ENCODE measurements at regions not wholly inside any gene's neighbourhood (a gene's known extent, or its start where the extent isn't known, plus 50 kb on each side); places are given as distances from the start of the nearest gene placed in this dataset.
A peak's percentile ranks its signal among the peaks of the same experiment; 100 is the strongest.

DNA sequence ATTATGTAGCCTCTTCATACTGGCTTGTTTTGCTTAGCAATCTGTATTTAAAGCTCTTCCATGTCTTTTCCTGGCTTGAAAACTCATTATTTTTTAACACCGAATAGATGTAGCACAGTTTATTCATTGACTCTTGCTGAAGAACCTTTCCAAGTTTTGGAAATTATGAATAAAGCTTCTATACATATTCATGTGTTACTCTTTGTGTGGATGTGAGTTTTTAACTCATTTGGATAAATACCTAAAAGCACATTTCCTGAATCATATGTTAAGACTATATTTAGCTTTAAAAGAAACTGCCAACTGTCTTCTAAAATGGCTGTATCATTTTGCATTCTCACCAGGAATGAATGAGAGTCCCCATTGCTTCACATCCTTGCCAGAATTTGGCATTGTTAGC, 2061.7 kb upstream of the AGA start:
- DNase-seq, result no peak

DNA sequence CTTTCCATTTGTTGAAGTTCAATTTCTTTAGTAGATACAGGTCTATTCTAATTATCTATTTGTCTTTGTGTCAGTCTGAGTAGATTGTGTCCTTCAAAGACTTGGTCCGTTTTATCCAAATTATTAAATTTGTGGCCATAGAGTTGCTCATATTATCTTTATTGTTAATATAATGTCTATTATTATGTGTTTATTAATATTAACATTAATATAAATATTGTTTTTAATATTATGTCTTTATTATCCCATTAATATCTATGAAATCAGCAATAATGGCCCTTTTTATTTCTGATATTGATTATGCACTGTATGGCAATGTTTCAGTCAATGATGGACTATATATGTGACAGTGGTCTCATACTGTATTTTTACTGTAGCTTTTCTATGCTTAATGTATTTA, 2067.3 kb upstream of the AGA start:
- no peak for DNase-seq

DNA sequence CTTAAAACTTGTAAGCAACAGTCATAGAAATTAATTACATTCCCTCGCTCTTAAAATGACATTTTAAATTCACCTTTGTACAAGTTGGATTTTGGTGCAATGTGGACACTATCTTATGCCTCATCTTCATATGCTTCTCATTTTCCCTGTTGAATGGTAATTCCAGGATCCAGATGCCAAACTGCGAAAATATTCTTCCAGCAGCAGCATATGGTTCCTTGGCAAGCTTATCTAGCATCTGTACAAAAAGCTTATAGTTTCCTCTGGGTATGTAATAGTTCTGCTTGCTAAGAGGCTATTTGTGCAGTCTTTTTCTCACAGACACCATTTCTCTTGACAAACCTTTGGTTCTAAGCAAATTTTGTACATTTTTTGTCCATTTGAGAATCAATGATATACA, 2079.7 kb upstream of the AGA start:
- DNase-seq, result no peak

DNA sequence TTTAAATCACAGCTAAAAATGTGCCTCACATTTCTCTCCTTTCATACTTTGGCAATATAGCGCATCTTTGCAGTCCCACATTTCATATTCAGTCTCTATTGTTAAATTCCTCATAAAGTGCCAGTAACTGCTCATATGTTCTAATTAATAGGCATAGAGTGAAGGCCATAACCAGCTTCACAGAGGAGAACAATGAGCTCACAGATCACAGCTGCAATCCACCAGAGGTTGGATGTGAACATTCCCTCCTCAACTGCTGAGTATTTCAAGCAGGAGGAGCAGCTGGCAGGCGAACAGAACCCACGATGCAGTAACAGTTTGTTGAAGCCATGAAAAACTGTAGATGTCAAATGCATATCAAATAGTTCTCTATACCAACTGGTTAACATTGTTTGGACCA, 2088.7 kb upstream of the AGA start:
- no peak for DNase-seq

DNA sequence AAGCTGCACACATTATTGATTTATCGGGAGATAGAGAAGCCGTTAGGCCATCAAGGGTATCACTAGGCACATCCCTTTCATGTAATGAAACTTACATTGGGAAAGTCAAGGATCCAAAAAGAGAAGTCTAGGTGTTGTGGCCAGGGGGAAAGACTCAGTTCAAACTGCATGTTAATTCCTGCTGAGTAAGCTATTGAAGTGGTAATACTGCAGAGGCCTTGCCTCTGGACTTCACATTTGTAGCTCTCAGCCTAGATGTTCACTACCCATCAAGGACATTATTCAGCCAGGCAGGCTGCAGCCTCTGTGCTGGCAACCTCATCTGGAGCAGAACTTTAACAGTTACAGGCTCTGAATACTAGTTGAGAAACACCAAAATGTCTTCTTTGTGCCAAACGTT, 2094.5 kb upstream of the AGA start:
- no peak for DNase-seq

DNA sequence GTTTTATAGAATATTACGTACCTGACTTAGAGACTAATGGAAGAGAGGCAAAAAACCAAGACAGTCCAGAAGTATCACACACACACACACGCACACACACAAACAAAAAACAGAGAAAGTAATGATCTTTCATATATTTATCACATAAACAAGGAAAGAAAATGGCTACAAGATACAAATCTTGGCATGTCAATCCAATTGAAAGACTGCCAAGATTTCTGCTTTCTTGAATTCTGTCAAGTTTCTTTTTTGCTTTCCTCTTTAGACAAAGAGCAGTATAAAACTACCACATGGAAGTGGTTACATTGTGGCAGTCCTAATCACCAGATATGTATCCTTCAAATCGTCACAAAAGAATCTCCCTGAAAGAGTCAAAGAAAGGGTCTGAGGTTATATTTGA, 2097.4 kb upstream of the AGA start:
- no peak for DNase-seq

DNA sequence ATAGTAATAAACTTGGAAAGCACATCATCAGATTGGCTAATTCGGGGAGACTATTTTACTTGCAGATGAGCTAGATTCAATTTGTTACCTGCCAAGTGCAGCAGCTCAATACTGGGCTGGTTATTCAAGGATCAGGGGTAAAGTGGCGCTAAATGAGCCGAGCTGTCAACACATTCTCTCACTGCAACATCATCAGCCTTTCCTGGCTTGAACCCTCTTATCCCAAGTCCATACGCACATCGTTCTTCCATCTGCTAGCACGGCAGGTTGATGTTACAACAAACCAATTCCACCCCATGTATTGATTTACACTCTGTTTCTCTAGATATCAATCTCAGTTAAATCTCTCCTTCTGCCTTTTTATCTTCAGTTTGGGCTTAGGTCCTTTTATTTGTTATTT, 2101.5 kb upstream of the AGA start:
- no peak for DNase-seq

DNA sequence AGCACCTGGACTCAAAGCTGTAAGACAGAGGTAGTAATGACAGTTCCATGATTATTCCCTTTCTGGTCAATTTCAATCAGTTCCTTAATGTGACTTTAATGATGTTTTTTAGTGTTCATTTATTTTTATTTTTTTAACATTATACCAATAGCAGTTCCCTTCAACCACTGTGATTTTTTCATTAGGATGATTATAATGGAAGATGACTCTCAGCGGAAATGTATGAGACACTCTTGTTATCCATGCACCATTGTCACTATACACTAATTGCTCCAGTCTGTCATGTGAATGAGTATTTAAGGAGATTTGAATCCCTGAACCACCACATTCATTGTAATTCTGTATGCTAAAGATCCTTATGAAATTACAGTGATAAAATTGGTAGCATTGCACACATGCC, 2102.3 kb upstream of the AGA start:
- no peak for DNase-seq

DNA sequence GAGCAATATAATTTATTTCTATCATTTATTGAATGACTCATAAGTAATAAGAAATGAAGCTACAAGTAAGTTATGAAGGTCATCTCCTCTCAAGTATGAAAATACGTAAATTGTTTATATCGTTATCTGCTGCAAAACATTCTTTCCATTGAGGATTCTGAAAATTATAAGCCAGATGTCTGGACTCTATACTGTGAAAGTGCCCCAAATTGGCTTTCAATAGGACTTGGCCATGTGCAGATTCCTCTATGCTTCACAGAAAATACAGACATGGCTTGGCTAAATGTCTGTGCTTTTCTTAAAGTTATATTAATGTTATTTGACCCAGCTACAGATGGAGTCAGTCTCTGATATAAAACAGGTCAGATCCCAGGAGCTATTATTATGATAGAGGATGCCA, 2109.9 kb upstream of the AGA start:
- no peak for DNase-seq

DNA sequence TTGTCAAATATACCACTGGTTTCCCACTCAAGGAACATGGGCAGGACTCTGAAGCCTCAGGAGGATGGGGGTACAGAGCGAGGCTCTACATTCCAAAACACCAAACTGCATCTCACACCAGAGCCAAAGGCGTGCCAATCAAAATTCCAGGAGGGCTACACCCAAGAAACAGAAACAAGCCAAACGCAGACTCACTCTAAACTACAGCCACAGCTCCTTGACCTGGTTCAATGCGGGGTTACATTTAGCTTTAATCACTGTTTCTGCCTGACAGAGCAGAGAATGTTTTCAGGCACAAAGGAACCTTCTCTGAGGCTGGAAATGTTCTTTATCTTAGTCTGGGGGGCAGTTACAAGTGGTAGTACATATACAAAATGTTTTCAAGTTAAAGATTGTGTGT, 2121.5 kb upstream of the AGA start:
- no peak for DNase-seq

DNA sequence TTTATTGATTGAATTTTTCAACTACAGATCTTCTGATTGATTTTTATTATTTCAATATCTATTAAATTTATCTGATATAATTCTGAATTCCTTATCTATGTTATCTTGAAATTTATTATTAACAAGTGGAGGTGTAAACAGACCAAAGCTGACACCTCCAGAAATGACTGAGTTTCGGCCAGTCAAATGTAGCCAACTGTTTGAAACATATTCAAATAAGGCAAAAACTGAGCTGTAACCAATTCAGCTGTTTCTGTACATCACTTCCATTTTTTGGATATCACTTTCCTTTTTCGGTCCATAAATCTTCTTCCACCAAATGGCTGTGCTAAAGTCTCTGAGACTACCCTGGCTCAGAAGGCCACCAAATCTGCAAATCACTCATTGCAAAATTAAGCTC, 2127.3 kb upstream of the AGA start:
- DNase-seq, result no peak

DNA sequence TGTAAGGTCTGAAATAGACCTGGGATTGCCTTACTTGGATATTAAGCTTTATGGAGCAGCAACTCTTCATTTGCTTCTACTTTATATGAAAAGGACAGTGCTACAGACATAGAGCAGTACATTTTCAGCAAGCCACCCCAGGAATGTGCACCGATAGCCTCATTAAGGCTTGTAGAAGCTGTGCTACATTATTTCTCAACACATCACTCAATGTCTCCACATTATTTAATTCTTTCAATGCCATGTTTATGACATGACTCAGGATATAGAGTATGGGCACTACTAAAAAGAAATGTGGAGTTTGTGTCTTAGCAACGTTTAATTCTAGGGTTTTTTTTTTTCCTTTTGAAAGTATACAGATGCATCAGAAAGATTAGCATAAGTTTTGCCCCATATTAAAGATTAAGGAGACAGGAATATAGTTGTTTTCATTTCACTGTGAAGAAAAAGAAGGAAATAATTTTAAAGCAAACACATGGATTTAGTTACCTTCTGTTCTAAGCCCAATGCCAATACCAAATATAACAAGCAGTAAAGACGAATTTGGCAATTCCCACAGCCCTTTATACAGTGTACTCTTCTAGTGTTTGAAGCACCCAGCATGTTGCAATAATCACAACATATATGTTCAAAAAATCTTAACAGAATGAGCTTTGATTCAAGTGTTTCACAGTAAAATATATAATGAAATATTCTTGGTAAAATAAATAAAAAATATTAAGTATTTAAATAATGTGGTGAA, 2140.1 kb upstream of the AGA start:
- DNase-seq, result no peak

DNA sequence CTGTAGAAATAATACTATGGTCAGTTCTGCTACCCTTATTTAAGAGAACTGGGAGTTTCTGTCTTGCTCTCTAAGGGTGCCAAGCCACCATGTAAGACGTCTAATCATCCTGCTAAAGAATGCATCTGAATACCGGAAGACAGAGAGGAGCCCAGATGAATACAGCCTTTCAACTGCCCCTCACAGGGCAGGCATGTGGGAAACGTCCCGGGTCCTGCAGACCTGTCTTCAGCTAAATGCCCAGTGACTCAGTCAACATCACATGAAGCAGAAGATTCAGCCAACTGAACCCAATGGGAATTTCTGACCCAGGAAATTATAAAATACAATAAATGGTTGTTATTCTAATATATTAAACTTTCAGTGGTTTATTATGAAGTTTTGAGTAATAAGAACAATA, 2141.0 kb upstream of the AGA start:
- no peak for DNase-seq

DNA sequence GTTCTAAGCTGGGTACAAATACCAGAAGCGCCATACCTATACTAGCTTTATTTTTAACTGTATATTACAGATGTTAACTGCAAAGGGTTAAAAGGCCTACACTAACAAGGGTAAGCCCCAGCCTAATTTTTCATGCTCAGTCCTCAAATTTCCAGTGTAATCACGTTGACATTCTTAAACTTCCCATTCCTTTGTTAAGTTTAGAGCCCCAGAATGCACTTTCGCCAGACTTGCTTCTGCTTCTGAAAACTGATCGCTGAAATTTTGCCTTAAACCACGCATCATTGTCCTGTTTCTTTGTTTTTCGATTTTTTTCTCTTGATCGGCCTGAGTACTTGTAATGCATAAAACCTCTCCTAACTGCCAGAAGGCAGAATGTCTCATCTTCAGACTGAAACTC, 2141.9 kb upstream of the AGA start:
- DNase-seq, result no peak

DNA sequence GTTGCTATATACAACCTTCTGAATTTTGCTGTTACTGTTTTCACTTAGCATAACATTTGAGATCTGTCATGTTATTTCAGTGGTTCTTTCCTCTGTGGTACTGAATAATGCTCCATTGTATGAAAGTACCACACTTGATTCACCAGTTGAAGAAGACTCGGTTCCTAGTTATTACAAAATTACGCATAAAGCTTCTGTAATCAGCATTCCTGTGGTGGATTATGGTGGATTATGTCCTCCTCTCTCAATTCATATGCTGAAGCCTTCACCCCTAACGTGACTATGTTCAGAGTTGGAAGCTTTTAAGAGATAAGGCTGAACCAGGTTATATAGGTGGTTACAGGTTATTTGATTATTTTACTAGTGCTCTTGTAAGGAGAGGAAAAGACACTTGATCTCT, 2143.5 kb upstream of the AGA start:
- no peak for DNase-seq

DNA sequence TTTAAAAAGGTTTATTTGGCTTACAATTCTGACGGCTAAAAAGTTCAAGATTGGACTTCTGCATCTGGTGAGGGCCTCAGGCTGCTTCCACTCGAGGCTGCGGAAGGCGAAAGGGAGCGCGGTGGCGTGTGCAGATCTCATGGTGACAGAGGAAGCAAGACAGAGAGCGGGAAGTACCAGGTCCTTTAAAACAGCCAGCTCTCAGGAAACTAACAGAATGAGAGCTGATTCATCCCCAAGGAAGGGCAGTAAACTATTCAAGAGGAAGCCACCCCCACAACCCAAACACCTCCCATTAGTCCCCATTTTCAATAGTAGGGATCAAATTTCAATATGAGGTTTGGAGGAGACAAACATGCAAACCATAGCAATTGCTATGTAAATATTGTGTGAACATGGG, 2144.2 kb upstream of the AGA start:
- DNase-seq, result no peak

DNA sequence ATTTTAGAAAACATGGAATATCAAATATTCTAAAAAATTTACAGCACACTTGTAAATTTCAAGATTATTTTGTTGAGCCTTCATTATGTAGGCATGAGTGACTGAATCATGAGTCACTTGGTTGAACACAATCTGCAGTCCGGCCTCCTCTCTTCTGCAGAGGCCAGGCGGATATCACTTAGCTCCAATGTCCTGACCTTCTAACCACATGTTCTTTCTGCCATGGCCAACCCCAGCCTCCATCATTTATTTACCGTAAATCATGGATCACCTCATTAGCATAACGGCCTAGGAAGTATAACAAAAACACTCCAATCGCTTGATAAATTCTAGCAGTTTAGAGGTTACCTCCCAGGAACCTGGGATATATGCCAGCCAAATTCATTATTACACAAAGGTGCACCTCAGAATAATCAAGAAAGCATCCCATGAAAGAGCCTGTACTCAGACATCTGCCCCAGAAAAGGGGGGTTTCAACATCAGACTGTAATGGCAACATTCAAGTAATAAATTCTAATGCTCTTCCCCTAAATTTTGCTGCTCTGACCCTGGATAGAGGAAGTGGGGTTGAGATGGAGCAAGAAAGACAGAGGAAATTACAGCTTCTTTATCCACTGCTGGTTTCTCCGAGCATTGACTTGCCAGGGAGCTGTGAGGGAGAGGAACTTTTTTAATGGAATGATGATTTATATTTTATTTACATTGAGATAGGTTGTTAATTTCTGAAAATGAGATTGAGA, 2153.6 kb upstream of the AGA start:
- peak in 1 of 2 donors; percentile 4 for DNase-seq

DNA sequence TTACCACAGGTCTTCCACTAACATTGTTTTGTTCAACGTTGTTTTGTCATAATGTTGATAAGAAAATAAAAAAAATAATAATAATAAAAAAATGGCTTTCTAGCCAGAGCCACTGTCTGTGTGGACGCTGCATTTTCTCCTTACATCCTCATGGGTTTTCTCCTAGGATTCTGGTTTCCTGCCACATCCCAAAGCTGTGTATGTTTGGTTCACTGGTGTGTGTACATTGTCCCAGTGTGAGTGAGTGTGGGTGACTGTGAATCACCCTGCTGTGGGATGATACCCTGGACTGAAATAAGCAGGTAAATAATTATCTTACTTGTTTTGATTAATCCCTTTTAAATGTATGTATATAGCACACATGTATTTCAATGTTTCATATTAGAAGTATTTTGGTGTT, 2154.4 kb upstream of the AGA start:
- no peak for DNase-seq

DNA sequence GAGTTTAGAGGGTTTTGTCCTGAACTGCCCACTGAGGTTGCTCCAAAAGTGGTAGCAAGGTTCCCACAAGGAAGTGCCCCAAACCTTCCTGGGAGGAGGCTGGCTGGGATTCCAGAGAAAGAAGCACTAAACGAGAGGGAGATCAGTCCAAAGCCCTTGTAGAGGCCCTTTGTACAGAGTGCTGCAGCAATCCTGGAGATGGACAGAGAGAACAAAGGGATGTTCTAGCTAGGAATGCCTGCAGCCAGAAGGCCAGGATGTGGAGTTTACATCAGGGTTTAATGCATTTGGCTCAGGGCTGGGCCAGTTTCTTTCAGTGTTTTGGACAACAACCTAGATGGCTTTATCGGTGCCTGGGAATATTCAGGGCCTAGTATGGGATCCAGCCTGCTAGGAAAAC, 2155.1 kb upstream of the AGA start:
- DNase-seq, result no peak

DNA sequence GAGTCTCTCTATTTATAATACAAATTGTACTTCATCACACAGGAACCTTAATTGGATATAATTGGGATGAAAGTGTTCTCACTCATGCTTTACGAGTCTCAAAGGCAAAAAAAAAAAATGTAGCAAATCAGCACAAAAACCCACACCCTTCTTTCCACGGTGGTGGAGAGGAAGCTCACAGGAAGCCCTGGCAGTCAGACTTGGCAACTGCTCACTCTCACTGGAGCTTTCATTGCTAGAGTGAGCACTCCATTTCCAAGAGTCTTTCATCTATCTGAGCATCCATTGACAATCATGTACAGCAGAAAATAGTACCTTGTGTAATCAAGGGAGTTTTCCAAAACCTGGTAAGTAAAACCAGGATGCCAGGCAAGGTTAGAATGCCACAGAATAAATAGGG, 2159.4 kb upstream of the AGA start:
- no peak for DNase-seq

DNA sequence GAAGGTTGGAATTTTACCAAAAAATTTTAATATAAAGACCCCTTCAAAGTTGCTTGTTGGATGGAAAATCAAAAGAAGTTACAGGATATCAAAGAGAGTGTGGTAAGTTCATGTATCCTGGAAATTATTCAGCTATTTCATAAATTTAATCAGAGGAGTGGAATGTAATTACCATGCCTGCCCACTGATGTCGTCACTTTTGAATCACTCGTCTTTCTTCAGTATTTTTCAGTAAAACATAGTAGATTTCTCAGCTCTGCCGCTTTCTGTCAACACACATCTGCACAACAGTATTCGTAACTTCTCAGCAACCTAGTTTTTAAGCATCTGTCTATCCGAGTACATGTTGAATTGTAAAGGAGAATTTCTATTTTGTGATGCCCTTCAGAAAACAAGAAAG, 2163.0 kb upstream of the AGA start:
- DNase-seq, result no peak

DNA sequence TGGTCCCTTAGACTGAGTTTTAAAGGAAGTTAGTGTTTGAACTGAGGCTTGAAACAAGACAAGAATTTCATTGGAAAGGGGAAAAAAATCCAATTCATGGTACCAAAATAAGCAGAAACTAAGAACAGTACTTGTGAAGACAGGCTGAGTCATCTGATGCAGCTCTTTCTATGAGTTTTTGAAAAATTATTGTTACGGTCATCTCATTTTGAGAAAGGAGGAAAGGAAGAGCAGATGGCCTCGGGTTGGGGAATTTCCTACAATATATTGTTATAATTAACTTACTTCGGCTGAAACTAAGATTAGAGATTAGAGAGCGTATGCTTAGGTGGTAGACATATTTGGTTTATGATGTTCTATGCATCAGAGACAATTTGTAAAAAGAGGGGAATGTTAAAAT, 2164.8 kb upstream of the AGA start:
- DNase-seq, result no peak

DNA sequence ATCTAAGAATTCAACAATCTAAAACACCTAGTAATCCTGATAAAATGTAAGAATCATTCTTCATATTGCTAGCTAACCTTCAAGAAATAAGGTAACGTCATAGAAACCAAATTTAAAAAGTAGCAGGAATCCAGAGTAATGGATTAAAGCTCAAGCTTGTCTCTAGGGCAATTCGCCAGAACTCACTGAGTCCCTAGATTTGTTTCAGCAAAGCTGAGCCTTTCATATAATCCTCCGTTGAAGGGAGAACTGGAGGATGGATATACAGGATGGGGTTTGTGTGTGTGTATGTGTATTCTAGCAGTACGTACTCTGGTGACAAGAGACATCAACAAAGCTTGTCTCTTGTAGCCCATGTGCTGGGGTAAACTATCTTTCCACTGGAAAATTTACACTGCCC, 2173.5 kb upstream of the AGA start:
- no peak for DNase-seq

DNA sequence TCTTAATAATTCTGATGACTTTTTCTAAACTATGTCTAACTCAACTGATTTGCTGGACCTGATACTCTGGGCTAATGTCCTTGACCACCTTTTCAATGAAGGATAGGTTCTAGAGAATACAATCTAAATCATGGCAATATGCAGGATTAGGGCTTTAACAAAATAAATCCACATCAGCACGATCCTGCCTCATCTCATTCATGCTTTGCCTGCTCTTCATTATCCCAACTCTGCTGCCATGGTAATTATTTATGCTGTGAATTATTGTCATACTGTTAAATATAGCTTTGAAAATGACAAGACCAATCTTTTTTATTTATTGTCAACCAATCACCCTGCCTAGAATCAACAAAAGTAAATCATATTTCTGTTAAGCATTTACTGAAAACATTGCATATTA, 2176.7 kb upstream of the AGA start:
- no peak for DNase-seq

DNA sequence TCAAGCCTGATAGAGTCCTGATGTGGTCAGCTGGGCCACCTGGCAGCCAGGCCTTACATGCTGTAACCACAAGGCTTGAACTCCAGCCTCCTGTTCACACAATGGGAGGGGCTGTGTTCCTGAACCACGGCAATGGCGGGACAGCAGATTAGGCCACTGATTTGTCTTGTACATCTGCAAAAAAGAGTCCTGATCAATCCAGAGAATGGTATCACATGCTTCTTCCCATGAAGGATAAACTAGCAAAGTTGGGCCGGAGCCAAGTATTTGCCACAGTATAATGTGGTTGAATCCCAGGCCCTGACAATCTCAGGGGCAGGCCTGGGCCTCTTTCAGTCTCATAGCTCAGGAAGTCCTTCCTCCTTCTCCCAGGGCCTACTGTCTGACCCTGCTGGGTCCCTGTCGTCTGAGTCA, 2182.5 kb upstream of the AGA start:
- DNase-seq, result no peak
